ENCODE measurements at regions not wholly inside any gene's neighbourhood (a gene's known extent, or its start where the extent isn't known, plus 50 kb on each side); places are given as distances from the start of the nearest gene placed in this dataset.

DNA sequence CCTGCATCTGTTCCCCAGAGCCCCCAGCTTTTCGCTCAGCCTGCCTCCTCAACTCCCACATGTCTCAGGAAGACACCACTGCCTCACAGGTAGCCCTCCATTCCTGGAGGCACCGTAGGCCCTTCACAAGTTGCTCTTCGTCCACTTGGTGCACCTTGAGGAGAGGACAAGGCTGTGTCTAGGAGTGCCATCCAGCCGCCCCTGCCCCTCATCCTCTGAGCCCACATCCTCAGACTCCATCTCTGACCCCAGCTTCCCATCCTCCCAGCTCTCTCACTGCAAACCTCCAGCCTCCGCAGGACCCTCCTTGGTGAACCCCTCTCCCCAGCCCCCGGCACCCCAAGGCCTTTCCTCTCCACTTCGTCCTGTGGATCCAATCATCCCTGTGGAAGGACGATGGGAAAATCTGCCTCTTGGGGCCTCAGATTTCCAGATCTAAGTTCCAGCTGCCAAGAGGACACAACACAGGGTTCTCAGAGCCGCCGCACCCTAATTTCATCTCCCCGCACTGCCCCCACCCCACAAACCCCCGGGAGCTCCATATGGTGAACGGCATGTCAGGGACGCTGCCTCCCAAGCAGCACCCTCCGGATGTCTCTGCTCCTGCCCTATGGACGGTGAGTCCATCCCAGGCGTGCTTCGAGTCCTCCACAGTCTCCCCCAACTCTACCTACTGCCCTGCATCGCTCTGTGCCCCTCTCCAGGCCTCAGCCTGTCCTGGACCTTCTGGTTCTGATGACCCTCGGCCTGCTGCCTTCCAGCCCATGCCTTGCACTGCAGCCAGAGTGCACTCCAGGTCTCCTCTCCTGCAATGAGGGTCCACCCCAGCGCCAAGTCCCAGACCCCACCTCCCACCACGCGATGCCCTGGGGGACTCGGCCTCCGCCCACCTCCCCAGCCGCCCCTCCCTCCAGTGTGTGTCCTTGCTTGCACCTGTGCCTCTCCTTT is 314.1 kb upstream of the DIO3 start:
- POLR2A ChIA-PET (ENCODE audit: low non-redundant PET): interaction anchor here (0.5 kb wide), 1 partner anchor 58 kb away, joined by 4 read pairs; no protein-coding TSS in a partner anchor
- no peaks in the 10 kb centered on the region for H3K4me1 ChIP-seq (ENCODE audit: insufficient read depth, low read length, poor library complexity, severe bottlenecking)
- peaks cover 15% of the 10 kb centered on the region for H3K27me3 ChIP-seq (replicated peaks; ENCODE audit: insufficient read depth, low read depth, low read length, poor library complexity)
- H3K9me3 ChIP-seq (ENCODE audit: low read depth, low read length, poor library complexity, severe bottlenecking): no peaks in the 10 kb centered on the region
- no TSS peak for BruUV-seq (replicated peaks)
- no peaks in the 10 kb centered on the region for H3K36me3 ChIP-seq (ENCODE audit: insufficient read depth, low read length, poor library complexity, severe bottlenecking)
- TF ChIP-seq EZH2 (IDR thresholded peaks at IDR 0.05; ENCODE audit: borderline replicate concordance, low read depth, low read length, poor library complexity, severe bottlenecking): no peak
- no peak for DNase-seq (ENCODE audit: low spot score)
- CTCF ChIA-PET: no interaction called here
- H3K4me3 ChIP-seq (ENCODE audit: low read depth, low read length, poor library complexity, severe bottlenecking): no peak overlapping the region
- intact Hi-C loops (cut with micrococcal nuclease; ENCODE audit: unreplicated experiment): no loop called here
- no peak overlapping the region for H3K27ac ChIP-seq (ENCODE audit: low read depth, low read length, poor library complexity, severe bottlenecking)

DNA sequence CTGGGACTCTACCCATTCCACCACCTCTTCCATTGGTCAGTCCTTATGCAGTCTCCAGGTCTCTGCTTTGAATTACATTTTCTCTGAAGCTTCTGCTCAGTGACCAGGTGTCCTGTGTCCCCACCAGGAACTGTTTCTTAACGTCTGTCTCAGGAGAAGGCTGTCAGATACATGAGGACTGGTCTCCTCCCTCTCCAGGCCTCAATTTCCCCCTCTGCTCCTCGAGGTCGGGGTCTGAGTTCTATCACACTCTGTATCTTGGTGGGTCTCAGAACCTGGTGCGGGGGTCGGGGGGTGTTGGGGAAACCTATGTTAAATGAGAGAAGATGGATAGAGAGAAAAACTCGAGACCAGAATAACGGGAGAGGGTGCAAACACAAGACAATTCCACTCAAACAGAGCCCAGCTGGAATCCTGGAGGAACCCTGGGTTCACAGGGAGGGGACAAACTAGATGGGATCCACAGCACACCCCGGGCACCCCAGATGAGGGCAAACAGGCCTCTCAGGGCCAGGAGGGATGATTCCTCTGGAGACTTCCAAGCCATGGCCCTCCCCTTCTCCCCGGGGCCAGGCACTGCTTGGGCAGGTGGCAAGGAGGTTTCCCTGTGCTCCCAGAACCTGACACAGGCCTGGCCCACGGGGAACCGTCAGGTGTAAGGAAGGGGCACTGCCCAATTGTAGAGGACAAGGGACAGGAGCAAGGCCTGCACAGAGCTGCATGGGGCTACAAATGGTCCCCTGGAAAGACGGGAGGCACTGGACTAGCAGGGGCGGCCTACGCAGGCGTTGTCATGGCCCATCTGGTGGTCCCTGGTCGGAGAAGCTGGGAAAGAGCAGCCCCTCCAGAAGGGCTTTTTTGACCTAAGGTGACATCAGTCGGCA is 313.2 kb upstream of the DIO3 start:
- no peaks in the 10 kb centered on the region for H3K4me1 ChIP-seq (ENCODE audit: insufficient read depth, low read length, poor library complexity, severe bottlenecking)
- POLR2A ChIA-PET (ENCODE audit: low non-redundant PET): interaction anchor here (0.5 kb wide), 1 partner anchor 59 kb away, joined by 4 read pairs; no protein-coding TSS in a partner anchor
- no peak for DNase-seq (ENCODE audit: low spot score)
- CTCF ChIA-PET: no interaction called here
- no peak overlapping the region for H3K4me3 ChIP-seq (ENCODE audit: low read depth, low read length, poor library complexity, severe bottlenecking)
- no peaks in the 10 kb centered on the region for H3K36me3 ChIP-seq (ENCODE audit: insufficient read depth, low read length, poor library complexity, severe bottlenecking)
- no peak for TF ChIP-seq EZH2 (IDR thresholded peaks at IDR 0.05; ENCODE audit: borderline replicate concordance, low read depth, low read length, poor library complexity, severe bottlenecking)
- TF ChIP-seq, protein P1, sequence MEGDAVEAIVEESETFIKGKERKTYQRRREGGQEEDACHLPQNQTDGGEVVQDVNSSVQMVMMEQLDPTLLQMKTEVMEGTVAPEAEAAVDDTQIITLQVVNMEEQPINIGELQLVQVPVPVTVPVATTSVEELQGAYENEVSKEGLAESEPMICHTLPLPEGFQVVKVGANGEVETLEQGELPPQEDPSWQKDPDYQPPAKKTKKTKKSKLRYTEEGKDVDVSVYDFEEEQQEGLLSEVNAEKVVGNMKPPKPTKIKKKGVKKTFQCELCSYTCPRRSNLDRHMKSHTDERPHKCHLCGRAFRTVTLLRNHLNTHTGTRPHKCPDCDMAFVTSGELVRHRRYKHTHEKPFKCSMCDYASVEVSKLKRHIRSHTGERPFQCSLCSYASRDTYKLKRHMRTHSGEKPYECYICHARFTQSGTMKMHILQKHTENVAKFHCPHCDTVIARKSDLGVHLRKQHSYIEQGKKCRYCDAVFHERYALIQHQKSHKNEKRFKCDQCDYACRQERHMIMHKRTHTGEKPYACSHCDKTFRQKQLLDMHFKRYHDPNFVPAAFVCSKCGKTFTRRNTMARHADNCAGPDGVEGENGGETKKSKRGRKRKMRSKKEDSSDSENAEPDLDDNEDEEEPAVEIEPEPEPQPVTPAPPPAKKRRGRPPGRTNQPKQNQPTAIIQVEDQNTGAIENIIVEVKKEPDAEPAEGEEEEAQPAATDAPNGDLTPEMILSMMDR (conservative IDR thresholded peaks at IDR 0.05; ENCODE audit: low read depth, low read length): no peak
- intact Hi-C loops (cut with micrococcal nuclease; ENCODE audit: unreplicated experiment): no loop called here
- H3K27ac ChIP-seq (ENCODE audit: low read depth, low read length, poor library complexity, severe bottlenecking): no peak overlapping the region
- no TSS peak for BruUV-seq (replicated peaks)
- H3K27me3 ChIP-seq (replicated peaks; ENCODE audit: insufficient read depth, low read depth, low read length, poor library complexity): peaks cover 10% of the 10 kb centered on the region
- H3K9me3 ChIP-seq (ENCODE audit: low read depth, low read length, poor library complexity, severe bottlenecking): no peaks in the 10 kb centered on the region

DNA sequence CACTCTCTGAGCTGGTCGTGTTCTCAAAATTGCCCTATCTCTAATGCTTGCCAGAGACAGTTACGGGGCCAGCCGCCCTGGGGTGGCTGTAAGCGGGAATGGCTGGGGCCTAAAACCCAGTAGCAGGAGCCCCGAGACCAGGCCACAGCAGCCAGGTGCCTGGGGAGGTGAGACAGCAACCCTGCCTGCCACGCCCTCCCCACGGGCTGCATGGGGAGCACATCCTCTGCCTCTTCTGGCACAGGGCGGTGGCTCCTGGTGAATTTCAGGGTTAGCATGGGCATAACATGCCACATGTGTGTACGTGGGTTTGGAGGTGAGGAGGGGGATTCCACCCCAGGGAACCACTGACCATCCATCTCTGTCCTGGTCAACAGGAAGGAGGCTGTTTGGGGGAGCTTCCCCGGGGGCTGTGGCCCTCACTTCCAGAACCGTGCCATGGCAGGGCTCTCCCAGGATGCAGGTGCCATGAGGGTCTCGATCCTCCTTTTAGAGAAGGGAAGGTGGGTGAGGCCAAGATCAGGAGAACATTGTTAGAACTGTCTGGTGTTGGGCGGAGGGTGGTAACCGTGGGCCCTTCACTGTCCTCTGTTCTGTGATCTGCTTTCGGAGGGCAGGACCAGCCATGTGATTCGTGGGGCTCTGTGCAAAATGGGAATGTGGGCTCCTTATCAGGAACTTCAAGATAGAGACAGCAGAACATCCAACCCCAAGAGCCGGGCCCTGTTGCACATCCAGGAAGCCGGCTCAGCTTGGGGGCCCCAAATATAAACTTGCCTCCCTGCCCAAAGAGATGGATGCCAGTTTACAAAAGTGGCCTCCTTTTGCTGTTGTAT is 312.2 kb upstream of the DIO3 start:
- POLR2A ChIA-PET (ENCODE audit: low non-redundant PET): no interaction called here
- intact Hi-C loops (cut with micrococcal nuclease; ENCODE audit: unreplicated experiment): no loop called here
- Histone ChIP-seq H3K9me3 (ENCODE audit: low read depth, low read length, poor library complexity, severe bottlenecking) (no peaks in the 10 kb centered on the region), H3K4me1 (ENCODE audit: insufficient read depth, low read length, poor library complexity, severe bottlenecking) (no peaks in the 10 kb centered on the region), H3K36me3 (ENCODE audit: insufficient read depth, low read length, poor library complexity, severe bottlenecking) (no peaks in the 10 kb centered on the region), H3K27ac (ENCODE audit: low read depth, low read length, poor library complexity, severe bottlenecking) (no peak overlapping the region), H3K27me3 (replicated peaks; ENCODE audit: insufficient read depth, low read depth, low read length, poor library complexity) (peaks cover 7% of the 10 kb centered on the region), H3K4me3 (ENCODE audit: low read depth, low read length, poor library complexity, severe bottlenecking) (no peak overlapping the region)
- no peak for DNase-seq (ENCODE audit: low spot score)
- no TSS peak for BruUV-seq (replicated peaks)
- TF ChIP-seq, protein P1 (conservative IDR thresholded peaks at IDR 0.05; ENCODE audit: low read depth, low read length): no peak
- no peak for TF ChIP-seq EZH2 (IDR thresholded peaks at IDR 0.05; ENCODE audit: borderline replicate concordance, low read depth, low read length, poor library complexity, severe bottlenecking)
- CTCF ChIA-PET: no interaction called here

Data from A673 (cell line).